ENCODE measurements at regions not wholly inside any gene's neighbourhood (a gene's known extent, or its start where the extent isn't known, plus 50 kb on each side); places are given as distances from the start of the nearest gene placed in this dataset.

DNA sequence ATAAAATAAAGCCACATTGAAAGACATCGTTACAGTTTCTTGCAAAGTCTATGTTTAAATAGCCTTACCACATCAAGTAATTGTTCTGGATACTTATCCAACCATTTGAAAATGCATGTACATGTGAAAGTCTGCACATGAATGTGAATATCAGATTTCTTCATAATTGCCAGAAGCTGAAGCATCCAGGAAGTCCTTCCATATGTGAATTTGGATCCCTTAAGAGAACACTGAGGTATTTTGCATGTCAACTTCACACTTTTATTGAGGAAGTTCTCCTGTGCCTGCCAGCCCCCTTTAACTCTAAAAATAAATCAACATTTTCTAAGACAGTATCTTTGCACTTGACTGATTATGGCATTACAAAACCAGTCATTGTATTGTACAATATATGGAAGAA lies 1103.5 kb upstream of the ADGRL3 start:
- TF ChIP-seq GATA2 (IDR thresholded peaks at IDR 0.05; ENCODE audit: low read depth, low read length): no peak
- no peak for TF ChIP-seq GATA3 (IDR thresholded peaks at IDR 0.05; ENCODE audit: low read depth, low read length)
